ENCODE measurements at regions not wholly inside any gene's neighbourhood (a gene's known extent, or its start where the extent isn't known, plus 50 kb on each side); places are given as distances from the start of the nearest gene placed in this dataset.

GRCh38 chr11:82465481-82465880, 268.2 kb downstream of the FAM181B start:
- no peak for TF ChIP-seq CTCF (IDR thresholded peaks at IDR 0.05; ENCODE audit: control extremely low read depth in 1 of 3, insufficient read depth in 1 of 3, low read depth in 1 of 3, low read length in 3 of 3)
- TF ChIP-seq CEBPB (IDR thresholded peaks at IDR 0.05; ENCODE audit: low read depth, low read length), result no peak
- TF ChIP-seq EP300 (IDR thresholded peaks at IDR 0.05; ENCODE audit: borderline replicate concordance in 1 of 2, low read depth in 2 of 2, low read length in 2 of 2), result no peak
- TF ChIP-seq POLR2A (IDR thresholded peaks at IDR 0.05; ENCODE audit: control extremely low read depth in 1 of 2, low read depth in 2 of 2, low read length in 2 of 2), result no peak
- TF ChIP-seq CREB1 (IDR thresholded peaks at IDR 0.05), result no peak
- no peak for TF ChIP-seq NANOG (IDR thresholded peaks at IDR 0.05; ENCODE audit: insufficient read depth, low read depth, low read length, poor library complexity, severe bottlenecking)
- TF ChIP-seq POLR2AphosphoS5 (IDR thresholded peaks at IDR 0.05; ENCODE audit: low read depth, low read length), result no peak

All from H1 (cell line).